Parathyroid adenoma (tissue), 2 donors: ENCODE measurements at regions not wholly inside any gene's neighbourhood (a gene's known extent, or its start where the extent isn't known, plus 50 kb on each side); places are given as distances from the start of the nearest gene placed in this dataset.

Source experiments
- H2AFZ ChIP-seq: fragments of 300-600 bp; sonication (generic); one replicate; pipeline ENCODE4 v1.7.0; 2017; ENCODE audit warnings: antibody characterized with exemption, mild to moderate bottlenecking
- H3K27ac ChIP-seq: fragments of 300-600 bp; sonication (generic); one replicate; pipeline ENCODE4 v1.7.0; 2017
- H3K27me3 ChIP-seq: fragments of 300-600 bp; sonication (generic); one replicate; pipeline ENCODE4 v1.7.0; 2017; ENCODE audit warnings: low read length; ENCODE audit not compliant: control insufficient read depth, insufficient read depth
- H3K36me3 ChIP-seq: fragments of 300-600 bp; sonication (generic); one replicate; pipeline ENCODE4 v1.7.0; 2017; ENCODE audit warnings: low read length; ENCODE audit not compliant: control insufficient read depth, insufficient read depth
- H3K4me1 ChIP-seq: fragments of 300-600 bp; sonication (generic); one replicate; pipeline ENCODE4 v1.7.0; 2017; ENCODE audit warnings: control low read depth
- H3K4me2 ChIP-seq: fragments of 300-600 bp; sonication (generic); one replicate; pipeline ENCODE4 v1.7.0; 2017; ENCODE audit warnings: low read length
- H3K4me3 ChIP-seq: fragments of 300-600 bp; sonication (generic); one replicate; pipeline ENCODE4 v1.7.0; 2017; ENCODE audit warnings: low read depth, low read length
- H3K79me2 ChIP-seq: fragments of 300-600 bp; sonication (generic); one replicate; pipeline ENCODE4 v1.7.0; 2017; ENCODE audit warnings: control low read depth
- H3K9ac ChIP-seq: fragments of 300-600 bp; sonication (generic); one replicate; pipeline ENCODE4 v1.7.0; 2017; ENCODE audit warnings: mild to moderate bottlenecking
- H3K9me3 ChIP-seq: fragments of 300-600 bp; sonication (generic); one replicate; pipeline ENCODE4 v1.7.0; 2017; ENCODE audit warnings: low read length; ENCODE audit not compliant: control insufficient read depth
- CTCF ChIP-seq: fragments of 300-600 bp; sonication (generic); IDR thresholded peaks from one replicate; pipeline ENCODE4 v1.7.0; 2017; ENCODE audit warnings: antibody characterized with exemption, mild to moderate bottlenecking
- donor health status: primary hyperparathyroidism.

- Histone ChIP-seq H3K79me2 (no peaks in the 10 kb centered on the region), H3K9me3 (no peaks in the 10 kb centered on the region), H2AFZ (no peak overlapping the region), H3K36me3 (no peaks in the 10 kb centered on the region), H3K4me2 (no peak overlapping the region), H3K4me1 (no peaks in the 10 kb centered on the region), H3K27me3 (no peaks in the 10 kb centered on the region), H3K9ac (no peak overlapping the region), H3K27ac (no peak overlapping the region), H3K4me3 (no peak overlapping the region)
- TF ChIP-seq CTCF = no peak
Measured at GRCh38 chr1:87530042-87530807, 201.5 kb downstream of the LMO4 start.

GRCh38 chr1:87535551-87535950 is 206.9 kb downstream of the LMO4 start:
- no peak for TF ChIP-seq CTCF
- Histone ChIP-seq H2AFZ (no peak overlapping the region), H3K27me3 (no peaks in the 10 kb centered on the region), H3K9ac (no peak overlapping the region), H3K36me3 (no peaks in the 10 kb centered on the region), H3K4me2 (no peak overlapping the region), H3K9me3 (no peaks in the 10 kb centered on the region), H3K4me3 (no peak overlapping the region), H3K27ac (no peak overlapping the region), H3K79me2 (no peaks in the 10 kb centered on the region), H3K4me1 (no peaks in the 10 kb centered on the region)

GRCh38 chr1:87539147-87539546 is 210.5 kb downstream of the LMO4 start:
- Histone ChIP-seq H3K4me2 (no peak overlapping the region), H3K4me3 (no peak overlapping the region), H3K9me3 (no peaks in the 10 kb centered on the region), H3K9ac (no peak overlapping the region), H3K27ac (no peak overlapping the region), H3K79me2 (no peaks in the 10 kb centered on the region), H3K4me1 (no peaks in the 10 kb centered on the region), H3K36me3 (no peaks in the 10 kb centered on the region), H3K27me3 (no peaks in the 10 kb centered on the region), H2AFZ (no peak overlapping the region)
- no peak for TF ChIP-seq CTCF

GRCh38 chr1:87542697-87543096 is 214.0 kb downstream of the LMO4 start:
- no peak overlapping the region for H3K27ac ChIP-seq
- no peak overlapping the region for H2AFZ ChIP-seq
- H3K9me3 ChIP-seq = no peaks in the 10 kb centered on the region

More at GRCh38 chr1:87542697-87543096, 214.0 kb downstream of the LMO4 start:
- H3K79me2 ChIP-seq = no peaks in the 10 kb centered on the region
- no peaks in the 10 kb centered on the region for H3K4me1 ChIP-seq
- H3K4me3 ChIP-seq = no peak overlapping the region
- TF ChIP-seq CTCF = no peak
- H3K36me3 ChIP-seq = no peaks in the 10 kb centered on the region
- H3K4me2 ChIP-seq = no peak overlapping the region
- H3K9ac ChIP-seq = no peak overlapping the region
- no peaks in the 10 kb centered on the region for H3K27me3 ChIP-seq
